MM.1S (cell line): ENCODE measurements at regions not wholly inside any gene's neighbourhood (a gene's known extent, or its start where the extent isn't known, plus 50 kb on each side); places are given as distances from the start of the nearest gene placed in this dataset.

ENCODE experiments used
- DNase-seq: peaks from one replicate; pipeline ENCODE4 v3.0.0-alpha.2; 2015
- H2AFZ ChIP-seq: fragments of 300-600 bp; sonication (generic); 2 replicates; pipeline ENCODE4 v1.6.0; 2016; ENCODE audit warnings: antibody characterized with exemption, low read length
- H3F3A ChIP-seq: fragments of 300-600 bp; sonication (generic); 2 replicates; pipeline ENCODE4 v1.6.1; 2016; ENCODE audit warnings: mild to moderate bottlenecking, antibody characterized with exemption, low read length, moderate library complexity, mixed read lengths; ENCODE audit not compliant: insufficient read depth
- H3K27ac ChIP-seq: fragments of 300-600 bp; sonication (generic); 2 replicates; pipeline ENCODE4 v1.5.1; 2016; ENCODE audit warnings: mild to moderate bottlenecking, low read length
- H3K27me3 ChIP-seq: fragments of 300-600 bp; sonication (generic); replicated peaks from 2 replicates; pipeline ENCODE4 v1.6.0; 2016; ENCODE audit warnings: low read length; ENCODE audit not compliant: insufficient read depth
- H3K36me3 ChIP-seq: fragments of 300-600 bp; sonication (generic); replicated peaks from 2 replicates; pipeline ENCODE4 v1.6.1; 2016; ENCODE audit warnings: mild to moderate bottlenecking, low read length, mixed read lengths; ENCODE audit not compliant: insufficient read depth
- H3K4me1 ChIP-seq: fragments of 300-600 bp; sonication (generic); 2 replicates; pipeline ENCODE4 v1.6.1; 2016; ENCODE audit warnings: low read length, mixed read lengths
- H3K4me2 ChIP-seq: fragments of 300-600 bp; sonication (generic); 2 replicates; pipeline ENCODE4 v1.6.0; 2016; ENCODE audit warnings: low read depth, low read length
- H3K4me3 ChIP-seq: fragments of 300-600 bp; sonication (generic); 2 replicates; pipeline ENCODE4 v1.5.1; 2016; ENCODE audit warnings: low read length, mixed read lengths
- H3K79me2 ChIP-seq: fragments of 300-600 bp; sonication (generic); 2 replicates; pipeline ENCODE4 v1.6.1; 2016; ENCODE audit warnings: mixed run types, low read length, mixed read lengths
- H3K9ac ChIP-seq: fragments of 300-600 bp; sonication (generic); 2 replicates; pipeline ENCODE4 v1.6.1; 2016; ENCODE audit warnings: low read length, mixed read lengths
- H3K9me2 ChIP-seq: fragments of 300-600 bp; sonication (generic); replicated peaks from 2 replicates; pipeline ENCODE4 v1.6.1; 2016; ENCODE audit warnings: mild to moderate bottlenecking, low read length, mixed read lengths; ENCODE audit not compliant: insufficient read depth
- H3K9me3 ChIP-seq: fragments of 300-600 bp; sonication (generic); replicated peaks from 2 replicates; pipeline ENCODE4 v1.6.1; 2016; ENCODE audit warnings: mild to moderate bottlenecking, low read length, mixed read lengths; ENCODE audit not compliant: insufficient read depth
- H4K20me1 ChIP-seq: fragments of 300-600 bp; sonication (generic); 2 replicates; pipeline ENCODE4 v1.6.1; 2016; ENCODE audit warnings: mild to moderate bottlenecking, low read length, moderate library complexity, mixed read lengths; ENCODE audit not compliant: insufficient read depth
- EZH2 ChIP-seq: fragments of 300-600 bp; sonication (generic); optimal IDR thresholded peaks from 2 replicates; pipeline ENCODE3; 2017; ENCODE audit warnings: low read depth, mild to moderate bottlenecking, antibody characterized with exemption, low read length, mixed read lengths
- EZH2phosphoT487 ChIP-seq: fragments of 300-600 bp; sonication (generic); IDR thresholded peaks from 2 replicates; pipeline ENCODE4 v1.6.1; 2018; ENCODE audit warnings: antibody characterized with exemption, low read length
- TF ChIP-seq, protein P1 (sequence below): fragments of 300-600 bp; sonication (generic); IDR thresholded peaks from 2 replicates; pipeline ENCODE4 v1.5.1; 2016; ENCODE audit warnings: antibody characterized with exemption, low read length, mixed read lengths

- Histone ChIP-seq H3K4me2 (no peak overlapping the region), H3K4me1 (no peaks in the 10 kb centered on the region), H3K79me2 (no peaks in the 10 kb centered on the region), H3K27me3 (no peaks in the 10 kb centered on the region), H4K20me1 (no peaks in the 10 kb centered on the region), H3K27ac (no peak overlapping the region), H3K9me3 (no peaks in the 10 kb centered on the region), H3K9ac (no peak overlapping the region), H2AFZ (no peak overlapping the region), H3K9me2 (no peaks in the 10 kb centered on the region), H3K4me3 (no peak overlapping the region), H3K36me3 (no peaks in the 10 kb centered on the region), H3F3A (no peaks in the 10 kb centered on the region)
- TF ChIP-seq, protein P1, sequence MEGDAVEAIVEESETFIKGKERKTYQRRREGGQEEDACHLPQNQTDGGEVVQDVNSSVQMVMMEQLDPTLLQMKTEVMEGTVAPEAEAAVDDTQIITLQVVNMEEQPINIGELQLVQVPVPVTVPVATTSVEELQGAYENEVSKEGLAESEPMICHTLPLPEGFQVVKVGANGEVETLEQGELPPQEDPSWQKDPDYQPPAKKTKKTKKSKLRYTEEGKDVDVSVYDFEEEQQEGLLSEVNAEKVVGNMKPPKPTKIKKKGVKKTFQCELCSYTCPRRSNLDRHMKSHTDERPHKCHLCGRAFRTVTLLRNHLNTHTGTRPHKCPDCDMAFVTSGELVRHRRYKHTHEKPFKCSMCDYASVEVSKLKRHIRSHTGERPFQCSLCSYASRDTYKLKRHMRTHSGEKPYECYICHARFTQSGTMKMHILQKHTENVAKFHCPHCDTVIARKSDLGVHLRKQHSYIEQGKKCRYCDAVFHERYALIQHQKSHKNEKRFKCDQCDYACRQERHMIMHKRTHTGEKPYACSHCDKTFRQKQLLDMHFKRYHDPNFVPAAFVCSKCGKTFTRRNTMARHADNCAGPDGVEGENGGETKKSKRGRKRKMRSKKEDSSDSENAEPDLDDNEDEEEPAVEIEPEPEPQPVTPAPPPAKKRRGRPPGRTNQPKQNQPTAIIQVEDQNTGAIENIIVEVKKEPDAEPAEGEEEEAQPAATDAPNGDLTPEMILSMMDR = no peak
- TF ChIP-seq EZH2phosphoT487 (no peak), EZH2 (no peak)
- no peak for DNase-seq
These were observed 98.9 kb upstream of the SH3BP4 start for GRCh38 chr2:234852941-234853340.

- Histone ChIP-seq H3K9me2 (no peaks in the 10 kb centered on the region), H3K9ac (no peak overlapping the region), H3F3A (no peaks in the 10 kb centered on the region), H3K36me3 (no peaks in the 10 kb centered on the region), H3K79me2 (no peaks in the 10 kb centered on the region), H3K27me3 (no peaks in the 10 kb centered on the region), H2AFZ (no peak overlapping the region), H3K4me2 (no peak overlapping the region), H3K4me3 (no peak overlapping the region), H3K9me3 (no peaks in the 10 kb centered on the region), H3K4me1 (no peaks in the 10 kb centered on the region), H4K20me1 (no peaks in the 10 kb centered on the region), H3K27ac (no peak overlapping the region)
- no peak for DNase-seq
- TF ChIP-seq EZH2phosphoT487 (no peak), EZH2 (no peak)
- TF ChIP-seq, protein P1 = no peak
These were observed 99.8 kb upstream of the SH3BP4 start for GRCh38 chr2:234852035-234852434.

- H3F3A ChIP-seq = no peaks in the 10 kb centered on the region
These were observed 100.4 kb upstream of the SH3BP4 start for GRCh38 chr2:234851451-234851850.

More at GRCh38 chr2:234851451-234851850, 100.4 kb upstream of the SH3BP4 start:
- Histone ChIP-seq H3K4me3 (no peak overlapping the region), H3K79me2 (no peaks in the 10 kb centered on the region), H3K27ac (no peak overlapping the region), H3K9me2 (no peaks in the 10 kb centered on the region), H3K4me2 (no peak overlapping the region), H2AFZ (no peak overlapping the region), H3K4me1 (no peaks in the 10 kb centered on the region), H3K9ac (no peak overlapping the region), H3K27me3 (no peaks in the 10 kb centered on the region), H3K9me3 (no peaks in the 10 kb centered on the region), H4K20me1 (no peaks in the 10 kb centered on the region), H3K36me3 (no peaks in the 10 kb centered on the region)
- DNase-seq = no peak
- TF ChIP-seq EZH2phosphoT487 (no peak), EZH2 (no peak)
- TF ChIP-seq, protein P1 = no peak
